Activated CD8-positive, alpha-beta T cell treated with anti-CD3 and anti-CD28 coated beads for 36 hours (primary cell): ENCODE measurements at regions not wholly inside any gene's neighbourhood (a gene's known extent, or its start where the extent isn't known, plus 50 kb on each side); places are given as distances from the start of the nearest gene placed in this dataset.

Experiments
- ATAC-seq: fragments of 200-7000 bp; cut with Tn5 transposase; one replicate; pipeline ENCODE4 v1.10.0; 2021; ENCODE audit warnings: mild to moderate bottlenecking, moderate library complexity
- CTCF ChIA-PET: fragments of 350-600 bp; sonication (Branson Sonifier 250); formaldehyde crosslinking; loops from one replicate; lab custom pipeline; 2021; ENCODE audit warnings: antibody characterized with exemption; lab: Charles Lee
- POLR2A ChIA-PET: fragments of 350-600 bp; sonication (Branson Sonifier 250); formaldehyde crosslinking; loops from one replicate; lab custom pipeline; 2021; ENCODE audit warnings: antibody characterized with exemption; lab: Charles Lee
- DNase-seq: peaks from one replicate; pipeline ENCODE4 v3.0.0-alpha.2; 2020
- H3K27ac Mint-ChIP-seq: one replicate; pipeline ENCODE4 v1.8.0; 2021; ENCODE audit warnings: mild to moderate bottlenecking, mixed read lengths
- H3K27me3 Mint-ChIP-seq: one replicate; pipeline ENCODE4 v1.8.0; 2021; ENCODE audit warnings: mixed read lengths
- H3K36me3 Mint-ChIP-seq: one replicate; pipeline ENCODE4 v1.8.0; 2021; ENCODE audit warnings: low read depth, mixed read lengths
- H3K4me1 Mint-ChIP-seq: one replicate; pipeline ENCODE4 v1.8.0; 2021; ENCODE audit warnings: low read depth, mixed read lengths
- H3K4me3 Mint-ChIP-seq: one replicate; pipeline ENCODE4 v1.8.0; 2021; ENCODE audit warnings: mild to moderate bottlenecking, moderate library complexity, mixed read lengths
- H3K9me3 Mint-ChIP-seq: one replicate; pipeline ENCODE4 v1.8.0; 2021; ENCODE audit warnings: mixed read lengths
- CTCF ChIP-seq: fragments of 200-600 bp; IDR thresholded peaks from one replicate; pipeline ENCODE4 v1.8.0; 2022; ENCODE audit warnings: antibody characterized with exemption, mild to moderate bottlenecking
- intact Hi-C: fragments of 100-400 bp; cut with micrococcal nuclease; formaldehyde crosslinking; loops from one replicate; pipeline ENCODE4 v1.10.0; 2022

- Mint-ChIP-seq H3K4me1 (no peaks in the 10 kb centered on the region), H3K9me3 (no peaks in the 10 kb centered on the region), H3K27me3 (peaks cover 1% of the 10 kb centered on the region), H3K4me3 (no peak overlapping the region), H3K36me3 (no peaks in the 10 kb centered on the region), H3K27ac (no peak overlapping the region)
- ChIA-PET CTCF (interaction anchor here (1.6 kb wide), 1 partner anchor 10 kb away, joined by 3 read pairs; no protein-coding TSS in a partner anchor), POLR2A (no interaction called here)
- intact Hi-C loops = no loop called here
- DNase-seq (no peak), ATAC-seq (no peak)
- TF ChIP-seq CTCF = no peak
These were observed 173.0 kb downstream of the FOXL1 start for GRCh38 chr16:86751076-86752030.

- H3K4me1 Mint-ChIP-seq = peaks cover 3% of the 10 kb centered on the region
- H3K27ac Mint-ChIP-seq = no peak overlapping the region
- TF ChIP-seq CTCF = no peak
- DNase-seq (no peak), ATAC-seq (no peak)
- ChIA-PET CTCF (interaction anchor here (1.6 kb wide), 1 partner anchor 8 kb away, joined by 3 read pairs; no protein-coding TSS in a partner anchor), POLR2A (no interaction called here)
- peaks cover 9% of the 10 kb centered on the region for H3K27me3 Mint-ChIP-seq
- H3K9me3 Mint-ChIP-seq = no peaks in the 10 kb centered on the region
- no peaks in the 10 kb centered on the region for H3K36me3 Mint-ChIP-seq
- H3K4me3 Mint-ChIP-seq = no peak overlapping the region
- intact Hi-C loops = no loop called here
These were observed 174.3 kb downstream of the FOXL1 start for GRCh38 chr16:86752582-86753175.

GRCh38 chr16:86753399-86753798 is 175.1 kb downstream of the FOXL1 start:
- H3K36me3 Mint-ChIP-seq = no peaks in the 10 kb centered on the region
- peaks cover 9% of the 10 kb centered on the region for H3K27me3 Mint-ChIP-seq
- H3K4me3 Mint-ChIP-seq = no peak overlapping the region
- POLR2A ChIA-PET = no interaction called here
- intact Hi-C loops = no loop called here
- CTCF ChIA-PET = no interaction called here
- ATAC-seq (no peak), DNase-seq (no peak)
- no peaks in the 10 kb centered on the region for H3K9me3 Mint-ChIP-seq
- no peak for TF ChIP-seq CTCF
- H3K27ac Mint-ChIP-seq = no peak overlapping the region
- H3K4me1 Mint-ChIP-seq = peaks cover 3% of the 10 kb centered on the region

GRCh38 chr16:86755571-86756006 is 177.2 kb downstream of the FOXL1 start:
- no peak for TF ChIP-seq CTCF
- POLR2A ChIA-PET = no interaction called here
- DNase-seq = no peak
- Mint-ChIP-seq H3K27ac (no peak overlapping the region), H3K9me3 (no peaks in the 10 kb centered on the region), H3K36me3 (no peaks in the 10 kb centered on the region), H3K27me3 (peaks cover 18% of the 10 kb centered on the region), H3K4me3 (no peak overlapping the region), H3K4me1 (peaks cover 3% of the 10 kb centered on the region)
- ATAC-seq = no peak
- CTCF ChIA-PET = no interaction called here
- intact Hi-C loops = no loop called here
